ENCODE measurements at regions not wholly inside any gene's neighbourhood (a gene's known extent, or its start where the extent isn't known, plus 50 kb on each side); places are given as distances from the start of the nearest gene placed in this dataset.

DNA sequence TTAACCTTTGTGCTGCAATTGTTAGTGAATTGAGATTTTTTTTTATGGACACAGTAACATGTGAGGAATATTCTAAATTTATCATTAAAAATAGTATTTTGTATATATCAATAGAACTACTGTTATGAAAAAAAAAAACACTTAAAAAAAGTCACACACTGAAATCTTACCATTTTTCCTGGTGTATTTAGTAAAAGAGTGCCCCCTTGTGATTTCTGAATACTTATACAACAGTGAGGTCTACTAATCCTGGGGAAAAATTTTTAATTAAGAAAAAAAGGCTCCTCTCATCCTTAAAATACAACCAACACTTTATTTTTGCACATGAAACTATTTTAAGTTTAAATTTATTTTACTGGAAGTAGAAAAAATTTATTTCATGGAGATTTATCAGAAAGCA is 56.4 kb upstream of the SPOCK3 start:
- ChIA-PET POLR2A (no interaction called here), CTCF (interaction anchor here (0.9 kb wide), 1 partner anchor 267 kb away, joined by 4 read pairs; no protein-coding TSS in a partner anchor)
- H3K4me3 ChIP-seq (ENCODE audit: low read depth, low read length) = no peak overlapping the region
- no peak for DNase-seq (ENCODE audit: low read depth, low spot score)
- TF ChIP-seq, protein P1, sequence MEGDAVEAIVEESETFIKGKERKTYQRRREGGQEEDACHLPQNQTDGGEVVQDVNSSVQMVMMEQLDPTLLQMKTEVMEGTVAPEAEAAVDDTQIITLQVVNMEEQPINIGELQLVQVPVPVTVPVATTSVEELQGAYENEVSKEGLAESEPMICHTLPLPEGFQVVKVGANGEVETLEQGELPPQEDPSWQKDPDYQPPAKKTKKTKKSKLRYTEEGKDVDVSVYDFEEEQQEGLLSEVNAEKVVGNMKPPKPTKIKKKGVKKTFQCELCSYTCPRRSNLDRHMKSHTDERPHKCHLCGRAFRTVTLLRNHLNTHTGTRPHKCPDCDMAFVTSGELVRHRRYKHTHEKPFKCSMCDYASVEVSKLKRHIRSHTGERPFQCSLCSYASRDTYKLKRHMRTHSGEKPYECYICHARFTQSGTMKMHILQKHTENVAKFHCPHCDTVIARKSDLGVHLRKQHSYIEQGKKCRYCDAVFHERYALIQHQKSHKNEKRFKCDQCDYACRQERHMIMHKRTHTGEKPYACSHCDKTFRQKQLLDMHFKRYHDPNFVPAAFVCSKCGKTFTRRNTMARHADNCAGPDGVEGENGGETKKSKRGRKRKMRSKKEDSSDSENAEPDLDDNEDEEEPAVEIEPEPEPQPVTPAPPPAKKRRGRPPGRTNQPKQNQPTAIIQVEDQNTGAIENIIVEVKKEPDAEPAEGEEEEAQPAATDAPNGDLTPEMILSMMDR (IDR thresholded peaks at IDR 0.05; ENCODE audit: insufficient read depth, low read length, missing control alignments) = no peak

DNA sequence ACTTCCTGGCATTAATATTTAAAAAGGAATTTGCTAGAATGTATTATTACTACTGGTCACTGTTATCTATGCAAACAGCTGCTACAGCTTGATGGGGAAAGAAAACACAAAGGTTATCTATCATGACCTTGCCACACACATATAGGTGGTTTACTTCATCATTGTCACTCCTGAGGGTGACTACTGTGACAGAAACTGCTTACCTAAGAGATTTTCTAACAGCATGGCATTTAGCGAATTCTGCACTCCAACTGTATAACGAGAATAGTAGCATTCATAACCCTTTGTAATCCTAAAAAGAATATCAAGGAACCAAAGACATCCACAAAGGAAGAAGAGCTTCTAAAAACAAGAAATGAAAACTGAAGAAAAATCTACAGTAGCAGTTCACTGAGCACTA is 74.6 kb upstream of the SPOCK3 start:
- ChIA-PET CTCF (no interaction called here), POLR2A (no interaction called here)
- TF ChIP-seq, protein P1 (IDR thresholded peaks at IDR 0.05; ENCODE audit: insufficient read depth, low read length, missing control alignments) = no peak
- no peak for DNase-seq (ENCODE audit: low read depth, low spot score)
- H3K4me3 ChIP-seq (ENCODE audit: low read depth, low read length) = no peak overlapping the region

DNA sequence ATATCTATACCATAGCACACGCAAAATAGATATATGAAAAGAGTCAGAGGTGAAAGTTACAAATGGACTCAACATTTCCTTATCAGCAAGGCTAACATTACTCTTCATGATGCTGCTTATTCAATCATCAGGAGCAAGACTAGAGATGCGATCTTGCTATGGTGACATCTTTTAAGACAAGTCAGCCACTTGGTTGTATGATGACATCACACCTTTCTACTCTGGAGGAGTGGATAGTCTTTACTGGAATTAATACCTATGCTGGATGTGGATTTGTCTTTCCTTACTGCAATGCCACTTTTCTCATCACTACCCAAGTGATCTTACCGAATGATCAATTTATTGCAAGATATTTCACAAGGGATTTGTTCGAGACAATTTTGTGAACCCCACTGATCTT is 87.0 kb upstream of the SPOCK3 start:
- POLR2A ChIA-PET = no interaction called here
- CTCF ChIA-PET = no interaction called here
- TF ChIP-seq, protein P1 (IDR thresholded peaks at IDR 0.05; ENCODE audit: insufficient read depth, low read length, missing control alignments) = no peak

DNA sequence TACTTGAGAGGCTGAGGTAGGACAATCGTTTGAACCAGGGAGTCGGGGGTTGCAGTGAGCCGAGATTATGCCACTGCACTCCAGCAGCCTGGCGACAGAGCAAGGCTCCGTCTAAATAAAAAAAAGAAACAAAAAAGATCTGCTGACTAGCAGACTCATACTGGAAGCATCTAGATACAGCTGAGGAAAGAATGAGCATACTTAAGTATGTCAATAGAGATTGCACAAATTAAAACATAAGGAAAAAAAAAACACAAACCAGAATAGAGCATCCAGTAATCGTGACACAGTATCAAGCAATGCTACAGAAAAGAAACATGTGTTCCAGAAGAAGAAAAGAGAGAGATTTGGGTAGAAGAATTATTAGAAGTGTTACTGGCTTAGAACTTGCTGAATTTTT is 105.5 kb upstream of the SPOCK3 start:
- TF ChIP-seq, protein P1 (IDR thresholded peaks at IDR 0.05; ENCODE audit: insufficient read depth, low read length, missing control alignments) = no peak
- no peak for DNase-seq (ENCODE audit: low read depth, low spot score)
- CTCF ChIA-PET = no interaction called here
- POLR2A ChIA-PET = no interaction called here
- H3K4me3 ChIP-seq (ENCODE audit: low read depth, low read length) = no peak overlapping the region

More for the DNA sequence above, 87.0 kb upstream of the SPOCK3 start:
- no peak overlapping the region for H3K4me3 ChIP-seq (ENCODE audit: low read depth, low read length)
- no peak for DNase-seq (ENCODE audit: low read depth, low spot score)

DNA sequence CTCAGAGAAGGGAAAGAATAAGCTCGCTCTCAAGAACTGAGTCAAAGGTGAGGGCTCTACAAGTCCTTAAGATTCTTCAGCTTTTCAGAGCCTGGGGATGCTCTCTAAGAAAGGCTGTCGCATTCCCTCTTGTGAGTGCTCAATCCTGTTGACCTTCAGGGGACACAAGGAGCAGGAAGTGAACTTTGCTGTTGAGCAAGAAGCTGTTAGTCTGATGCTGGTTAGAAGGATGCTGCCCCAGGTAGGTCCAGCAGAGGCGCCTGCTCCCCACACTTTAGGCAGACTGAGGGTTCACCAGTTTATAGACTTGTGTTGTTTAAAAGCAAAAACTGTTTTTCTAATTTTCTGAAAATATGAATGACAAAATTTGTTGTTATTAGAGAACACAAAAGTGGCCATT is 125.4 kb upstream of the SPOCK3 start:
- TF ChIP-seq, protein P1 (IDR thresholded peaks at IDR 0.05; ENCODE audit: insufficient read depth, low read length, missing control alignments) = no peak
- no peak for DNase-seq (ENCODE audit: low read depth, low spot score)
- POLR2A ChIA-PET = no interaction called here
- no peak overlapping the region for H3K4me3 ChIP-seq (ENCODE audit: low read depth, low read length)
- CTCF ChIA-PET = no interaction called here

DNA sequence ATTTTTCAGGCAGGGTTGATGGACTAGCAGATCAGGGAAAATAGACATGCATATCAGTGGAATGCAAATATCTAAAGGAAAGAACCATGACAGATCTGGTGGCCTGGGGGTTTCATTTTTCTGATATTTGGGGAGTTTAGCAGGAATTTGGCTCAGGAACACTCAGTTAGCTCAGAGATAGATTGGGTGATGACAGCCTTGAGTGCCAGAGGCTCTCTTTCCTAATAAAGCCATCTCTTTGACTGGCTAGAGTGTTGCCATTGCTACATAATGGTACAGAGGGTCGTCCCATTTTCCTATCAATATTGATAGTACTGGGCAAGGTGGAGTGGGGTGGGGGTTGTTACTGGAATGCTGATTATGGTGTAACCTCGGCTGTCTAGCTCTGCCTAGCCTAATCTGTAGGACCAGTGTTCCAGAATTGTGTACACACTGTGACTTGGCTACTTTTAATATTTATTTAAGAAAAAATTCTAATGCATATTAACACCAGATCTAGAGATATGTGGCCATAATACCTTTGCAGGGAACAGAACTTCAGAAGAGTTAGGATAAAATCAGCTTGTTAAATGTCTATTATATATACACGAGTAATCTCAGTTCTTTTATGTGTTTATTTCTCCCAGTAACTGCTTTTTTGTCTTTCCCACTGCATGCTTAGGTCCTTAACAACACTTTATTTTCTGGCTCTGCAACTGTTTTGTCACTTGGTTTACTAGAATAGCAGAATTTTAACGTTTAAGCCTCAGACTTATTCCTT is 145.0 kb upstream of the SPOCK3 start:
- POLR2A ChIA-PET = no interaction called here
- TF ChIP-seq, protein P1 (IDR thresholded peaks at IDR 0.05; ENCODE audit: insufficient read depth, low read length, missing control alignments) = no peak
- H3K4me3 ChIP-seq (ENCODE audit: low read depth, low read length) = no peak overlapping the region
- DNase-seq (ENCODE audit: low read depth, low spot score) = no peak
- CTCF ChIA-PET = no interaction called here

All from AG04449 (cell line).